ENCODE measurements at regions not wholly inside any gene's neighbourhood (a gene's known extent, or its start where the extent isn't known, plus 50 kb on each side); places are given as distances from the start of the nearest gene placed in this dataset.

DNA sequence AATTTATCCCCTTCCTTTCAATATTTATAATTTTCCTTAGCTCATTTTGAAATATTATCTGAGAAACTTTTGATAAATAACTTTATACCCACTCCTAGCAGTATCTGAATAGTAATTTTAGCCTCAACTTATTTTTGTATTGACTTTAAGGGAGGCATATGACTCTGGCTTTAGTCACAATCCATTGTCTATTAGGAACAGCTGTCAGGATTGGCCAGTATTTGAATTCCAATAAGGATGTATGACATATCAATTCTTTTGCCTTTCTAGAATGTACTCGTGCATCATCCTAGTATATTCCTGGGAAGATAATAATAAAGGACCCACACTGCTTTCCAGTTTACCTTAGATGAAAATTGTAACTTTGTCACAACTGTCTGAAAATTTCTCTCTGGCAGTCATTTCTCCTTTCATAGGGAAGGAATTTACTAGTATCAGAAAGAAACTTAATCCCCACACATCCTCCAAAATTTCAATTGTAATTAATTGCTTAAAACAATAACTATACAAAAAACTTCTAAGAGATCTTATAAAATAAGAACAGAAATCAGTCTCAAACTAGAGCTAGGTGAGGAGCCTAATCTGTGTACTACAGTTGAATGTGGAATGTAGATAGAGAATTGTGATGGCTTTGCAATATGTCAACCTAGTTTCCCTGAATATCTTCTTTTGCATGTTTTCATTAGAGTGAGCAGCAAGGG, 121.0 kb upstream of the EPHA5 start:
- Histone ChIP-seq H3K27ac (ENCODE audit: low read depth, low read length, severe bottlenecking) (no peak overlapping the region), H3K4me1 (ENCODE audit: control insufficient read depth, insufficient read depth, low read length, poor library complexity, severe bottlenecking) (peaks cover 5% of the 10 kb centered on the region), H3K9me3 (ENCODE audit: control insufficient read depth, low read length) (no peaks in the 10 kb centered on the region), H3K36me3 (ENCODE audit: control insufficient read depth, insufficient read depth, low read length) (no peaks in the 10 kb centered on the region), H3K4me3 (ENCODE audit: extremely low read depth, insufficient read depth, low read length, poor library complexity, severe bottlenecking) (no peak overlapping the region)
- no CpG with 5 or more reads among the region's 1 CpG for WGBS, 2 experiments (ENCODE audit: insufficient coverage in 2 of 2)

DNA sequence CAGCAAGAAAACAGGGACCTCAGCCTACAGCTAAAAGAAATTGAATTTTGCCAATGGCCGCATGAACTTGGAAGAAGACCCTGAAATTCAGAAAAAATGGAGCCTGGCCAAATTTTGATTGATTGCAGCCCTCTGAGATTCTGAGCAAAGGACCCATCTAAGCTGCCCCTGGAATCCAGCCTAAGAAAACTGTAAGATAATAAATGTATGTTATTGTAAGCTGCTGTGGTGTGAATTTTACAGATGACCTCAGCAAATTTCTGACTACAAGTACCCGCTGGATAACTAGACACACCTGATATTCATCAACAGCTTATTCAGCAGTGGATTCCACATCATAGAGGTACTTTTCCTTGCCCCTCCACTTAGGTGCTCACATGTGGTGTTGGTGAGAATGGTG, 119.5 kb upstream of the EPHA5 start:
- WGBS, 2 experiments (ENCODE audit: insufficient coverage in 2 of 2): 75 to 100% methylated on average over 1 of the region's 2 CpGs
- no peak overlapping the region for H3K4me3 ChIP-seq (ENCODE audit: extremely low read depth, insufficient read depth, low read length, poor library complexity, severe bottlenecking)
- H3K4me1 ChIP-seq (ENCODE audit: control insufficient read depth, insufficient read depth, low read length, poor library complexity, severe bottlenecking): peaks cover 5% of the 10 kb centered on the region
- no peak overlapping the region for H3K27ac ChIP-seq (ENCODE audit: low read depth, low read length, severe bottlenecking)
- no peaks in the 10 kb centered on the region for H3K9me3 ChIP-seq (ENCODE audit: control insufficient read depth, low read length)
- no peaks in the 10 kb centered on the region for H3K36me3 ChIP-seq (ENCODE audit: control insufficient read depth, insufficient read depth, low read length)

- no peak overlapping the region for H3K4me3 ChIP-seq (ENCODE audit: extremely low read depth, insufficient read depth, low read length, poor library complexity, severe bottlenecking)
- H3K36me3 ChIP-seq (ENCODE audit: control insufficient read depth, insufficient read depth, low read length): no peaks in the 10 kb centered on the region
- WGBS, 2 experiments (ENCODE audit: insufficient coverage in 2 of 2): no CpG with 5 or more reads among the region's 2 CpGs
- H3K27ac ChIP-seq (ENCODE audit: low read depth, low read length, severe bottlenecking): no peak overlapping the region
- no peaks in the 10 kb centered on the region for H3K9me3 ChIP-seq (ENCODE audit: control insufficient read depth, low read length)
- H3K4me1 ChIP-seq (ENCODE audit: control insufficient read depth, insufficient read depth, low read length, poor library complexity, severe bottlenecking): peaks cover 5% of the 10 kb centered on the region
Observed at GRCh38 chr4:65789341-65789740, 119.1 kb upstream of the EPHA5 start.

DNA sequence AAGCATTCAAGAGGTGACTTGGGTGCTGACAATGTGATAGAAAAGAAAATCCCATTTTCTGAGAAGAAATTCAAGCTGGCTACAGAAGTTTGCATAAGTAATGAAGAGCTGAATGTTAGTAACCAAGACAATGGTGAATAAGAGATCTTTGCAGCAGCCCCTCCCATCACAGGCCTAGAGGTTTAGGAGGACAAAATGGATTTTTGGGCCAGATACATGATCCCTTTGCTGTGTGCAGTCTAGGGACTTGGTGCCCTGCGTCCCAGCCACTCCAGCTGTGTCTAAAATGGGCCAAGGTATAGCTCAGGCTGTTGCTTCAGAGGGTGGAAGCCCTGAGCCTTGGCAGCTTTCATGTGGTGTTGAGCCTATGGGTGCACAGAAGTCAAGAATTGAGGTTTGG, 107.0 kb upstream of the EPHA5 start:
- Histone ChIP-seq H3K27ac (ENCODE audit: low read depth, low read length, severe bottlenecking) (no peak overlapping the region), H3K4me3 (ENCODE audit: extremely low read depth, insufficient read depth, low read length, poor library complexity, severe bottlenecking) (no peak overlapping the region), H3K4me1 (ENCODE audit: control insufficient read depth, insufficient read depth, low read length, poor library complexity, severe bottlenecking) (no peaks in the 10 kb centered on the region), H3K36me3 (ENCODE audit: control insufficient read depth, insufficient read depth, low read length) (no peaks in the 10 kb centered on the region), H3K9me3 (ENCODE audit: control insufficient read depth, low read length) (no peaks in the 10 kb centered on the region)
- 75 to 100% methylated on average over 1 of the region's 1 CpG for WGBS, 2 experiments (ENCODE audit: insufficient coverage in 2 of 2)

DNA sequence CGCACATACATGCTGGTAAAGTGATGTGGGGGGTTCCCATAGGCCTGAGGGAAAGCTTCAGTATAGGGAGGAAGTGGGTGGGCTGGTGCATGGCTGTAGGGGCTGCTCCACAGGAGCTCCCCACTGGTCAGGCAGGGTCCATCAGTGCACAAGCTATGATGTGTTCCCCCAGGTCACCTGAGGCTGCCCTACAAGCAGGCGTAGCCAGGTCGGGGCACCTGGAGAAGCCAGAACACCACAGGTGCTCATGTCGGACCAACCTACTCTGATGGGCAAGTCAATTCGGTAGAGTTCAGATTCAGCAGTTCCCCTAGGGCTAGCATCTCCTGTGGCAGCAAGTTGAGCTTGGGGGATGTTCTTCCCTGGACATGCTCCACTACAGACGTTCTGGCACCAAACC, 103.3 kb upstream of the EPHA5 start:
- no peaks in the 10 kb centered on the region for H3K9me3 ChIP-seq (ENCODE audit: control insufficient read depth, low read length)
- no peak overlapping the region for H3K27ac ChIP-seq (ENCODE audit: low read depth, low read length, severe bottlenecking)
- H3K36me3 ChIP-seq (ENCODE audit: control insufficient read depth, insufficient read depth, low read length): no peaks in the 10 kb centered on the region
- no peak overlapping the region for H3K4me3 ChIP-seq (ENCODE audit: extremely low read depth, insufficient read depth, low read length, poor library complexity, severe bottlenecking)
- 88 to 95% methylated on average over 2 to 4 of the region's 6 CpGs for WGBS, 2 experiments (ENCODE audit: insufficient coverage in 2 of 2)
- no peaks in the 10 kb centered on the region for H3K4me1 ChIP-seq (ENCODE audit: control insufficient read depth, insufficient read depth, low read length, poor library complexity, severe bottlenecking)

GRCh38 chr4:65747386-65747785, 77.1 kb upstream of the EPHA5 start:
- H3K4me1 ChIP-seq (ENCODE audit: control insufficient read depth, insufficient read depth, low read length, poor library complexity, severe bottlenecking): no peaks in the 10 kb centered on the region
- no peaks in the 10 kb centered on the region for H3K36me3 ChIP-seq (ENCODE audit: control insufficient read depth, insufficient read depth, low read length)
- H3K4me3 ChIP-seq (ENCODE audit: extremely low read depth, insufficient read depth, low read length, poor library complexity, severe bottlenecking): no peak overlapping the region
- no CpG with 5 or more reads among the region's 2 CpGs for WGBS, 2 experiments (ENCODE audit: insufficient coverage in 2 of 2)
- H3K9me3 ChIP-seq (ENCODE audit: control insufficient read depth, low read length): no peaks in the 10 kb centered on the region
- H3K27ac ChIP-seq (ENCODE audit: low read depth, low read length, severe bottlenecking): no peak overlapping the region

GRCh38 chr4:65738134-65738533, 67.8 kb upstream of the EPHA5 start:
- Histone ChIP-seq H3K4me1 (ENCODE audit: control insufficient read depth, insufficient read depth, low read length, poor library complexity, severe bottlenecking) (no peaks in the 10 kb centered on the region), H3K9me3 (ENCODE audit: control insufficient read depth, low read length) (no peaks in the 10 kb centered on the region), H3K4me3 (ENCODE audit: extremely low read depth, insufficient read depth, low read length, poor library complexity, severe bottlenecking) (no peak overlapping the region), H3K27ac (ENCODE audit: low read depth, low read length, severe bottlenecking) (no peak overlapping the region), H3K36me3 (ENCODE audit: control insufficient read depth, insufficient read depth, low read length) (no peaks in the 10 kb centered on the region)
- 83% methylated on average over 1 of the region's 2 CpGs; no CpG with 5 or more reads in 1 of the 2 experiments for WGBS, 2 experiments (ENCODE audit: insufficient coverage in 2 of 2)

- Histone ChIP-seq H3K4me1 (ENCODE audit: control insufficient read depth, insufficient read depth, low read length, poor library complexity, severe bottlenecking) (no peaks in the 10 kb centered on the region), H3K9me3 (ENCODE audit: control insufficient read depth, low read length) (no peaks in the 10 kb centered on the region), H3K4me3 (ENCODE audit: extremely low read depth, insufficient read depth, low read length, poor library complexity, severe bottlenecking) (no peak overlapping the region), H3K27ac (ENCODE audit: low read depth, low read length, severe bottlenecking) (no peak overlapping the region), H3K36me3 (ENCODE audit: control insufficient read depth, insufficient read depth, low read length) (no peaks in the 10 kb centered on the region)
- 88 to 97% methylated on average over 3 of the region's 4 CpGs for WGBS, 2 experiments (ENCODE audit: insufficient coverage in 2 of 2)
Observed at GRCh38 chr4:65737672-65738071, 67.4 kb upstream of the EPHA5 start.

DNA sequence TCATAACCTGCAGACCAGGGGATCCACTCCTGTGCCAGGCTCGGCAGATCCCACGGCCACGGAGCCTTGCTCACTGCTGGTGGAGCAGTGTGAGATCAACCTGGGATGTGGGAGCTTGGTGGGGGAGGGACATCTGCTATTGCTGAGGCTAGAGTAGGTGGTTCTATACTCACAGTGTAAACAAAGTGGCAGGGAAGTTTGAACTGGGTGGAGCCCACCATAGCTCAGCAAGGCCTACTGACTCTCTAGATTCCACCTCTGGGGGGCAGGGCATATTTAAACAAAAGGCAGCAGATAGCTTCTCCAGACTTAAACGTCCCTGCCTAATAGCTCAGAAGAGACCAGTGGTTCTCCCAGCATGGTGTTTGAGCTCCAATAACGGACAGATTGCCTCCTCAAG, 54.7 kb upstream of the EPHA5 start:
- WGBS, 2 experiments (ENCODE audit: insufficient coverage in 2 of 2): 93 to 97% methylated on average over 5 of the region's 5 CpGs
- Histone ChIP-seq H3K27ac (ENCODE audit: low read depth, low read length, severe bottlenecking) (no peak overlapping the region), H3K4me3 (ENCODE audit: extremely low read depth, insufficient read depth, low read length, poor library complexity, severe bottlenecking) (no peak overlapping the region), H3K4me1 (ENCODE audit: control insufficient read depth, insufficient read depth, low read length, poor library complexity, severe bottlenecking) (no peaks in the 10 kb centered on the region), H3K36me3 (ENCODE audit: control insufficient read depth, insufficient read depth, low read length) (no peaks in the 10 kb centered on the region), H3K9me3 (ENCODE audit: control insufficient read depth, low read length) (no peaks in the 10 kb centered on the region)

Data from mesodermal cell (in vitro differentiated cells).